Neuronal stem cell (in vitro differentiated cells): ENCODE measurements at regions not wholly inside any gene's neighbourhood (a gene's known extent, or its start where the extent isn't known, plus 50 kb on each side); places are given as distances from the start of the nearest gene placed in this dataset.
"Not testable (repeated sequence)": the region's sequence is repeated elsewhere in the genome, so short reads cannot be mapped to it uniquely, and the experiment has no call there.

ENCODE experiments used
- DNase-seq: peaks from one replicate; pipeline ENCODE4 v3.0.0-alpha.2; 2013; ENCODE audit warnings: low spot score
- H2AFZ ChIP-seq: one replicate; pipeline ENCODE4 v1.6.1; 2013; ENCODE audit warnings: mild to moderate bottlenecking, low read length, inconsistent platforms
- H2AK5ac ChIP-seq: 2 replicates; pipeline ENCODE4 v1.6.1; 2013; ENCODE audit warnings: low read depth, mild to moderate bottlenecking, inconsistent platforms, low read length, moderate library complexity, mixed read lengths
- H2BK120ac ChIP-seq: 2 replicates; pipeline ENCODE4 v1.6.1; 2013; ENCODE audit warnings: low read depth, mild to moderate bottlenecking, inconsistent platforms, low read length, moderate library complexity, mixed read lengths
- H2BK12ac ChIP-seq: one replicate; pipeline ENCODE4 v1.6.1; 2013; ENCODE audit warnings: low read length, inconsistent platforms
- H2BK15ac ChIP-seq: 2 replicates; pipeline ENCODE4 v1.6.1; 2013; ENCODE audit warnings: mild to moderate bottlenecking, low read length, inconsistent platforms, mixed read lengths
- H2BK5ac ChIP-seq: one replicate; pipeline ENCODE4 v1.6.1; 2013; ENCODE audit warnings: inconsistent platforms, mild to moderate bottlenecking, low read length, moderate library complexity
- H3K14ac ChIP-seq: one replicate; pipeline ENCODE4 v1.6.1; 2013; ENCODE audit warnings: low read length, inconsistent platforms
- H3K18ac ChIP-seq: 2 replicates; pipeline ENCODE4 v1.6.1; 2013; ENCODE audit warnings: low read length, inconsistent platforms
- H3K23ac ChIP-seq: 2 replicates; pipeline ENCODE4 v1.6.1; 2013; ENCODE audit warnings: low read depth, mild to moderate bottlenecking, mixed read lengths, low read length, inconsistent platforms; ENCODE audit not compliant: poor library complexity
- H3K27ac ChIP-seq: replicated peaks from 3 replicates; pipeline ENCODE4 v1.5.1; 2013; ENCODE audit warnings: low read length, inconsistent platforms
- H3K27me3 ChIP-seq, 3 experiments: 2 replicates each; pipeline ENCODE4 v1.6.1; 2013; ENCODE audit warnings: low read length in 3 of 3, mild to moderate bottlenecking in 2 of 3, inconsistent platforms in 1 of 3, low read depth in 1 of 3, mixed read lengths in 1 of 3, moderate library complexity in 1 of 3; ENCODE audit not compliant: control insufficient read depth in 3 of 3, insufficient read depth in 3 of 3
- H3K36me3 ChIP-seq, 2 donors: replicated peaks in 1 of 2; 2 replicates each; pipeline ENCODE4 v1.6.1; 2013; ENCODE audit warnings: low read length in 2 of 2; ENCODE audit not compliant: control insufficient read depth in 2 of 2, insufficient read depth in 2 of 2
- H3K4ac ChIP-seq: 2 replicates; pipeline ENCODE4 v1.6.1; 2013; ENCODE audit warnings: inconsistent platforms, mild to moderate bottlenecking, low read length, moderate library complexity
- H3K4me1 ChIP-seq, 2 donors: 1 replicate in 1 of 2; 2 replicates in 1 of 2; pipeline ENCODE4 v1.6.1; 2013; ENCODE audit warnings: low read length in 2 of 2, low read depth in 1 of 2; ENCODE audit not compliant: control insufficient read depth in 2 of 2, insufficient read depth in 1 of 2
- H3K4me2 ChIP-seq: one replicate; pipeline ENCODE4 v1.6.1; 2013; ENCODE audit warnings: mild to moderate bottlenecking, low read length, inconsistent platforms; ENCODE audit not compliant: insufficient read depth, poor library complexity, severe bottlenecking
- H3K4me3 ChIP-seq, 2 donors: 2 replicates each; pipeline ENCODE4 v1.5.1; 2013; ENCODE audit warnings: low read length in 2 of 2, mild to moderate bottlenecking in 2 of 2, inconsistent platforms in 1 of 2, moderate library complexity in 1 of 2
- H3K79me1 ChIP-seq: one replicate; pipeline ENCODE4 v1.6.1; 2013; ENCODE audit warnings: low read depth, mild to moderate bottlenecking, inconsistent platforms, low read length, moderate library complexity
- H3K9ac ChIP-seq: one replicate; pipeline ENCODE4 v1.6.1; 2013; ENCODE audit warnings: mild to moderate bottlenecking, low read depth, low read length, inconsistent platforms; ENCODE audit not compliant: poor library complexity
- H3K9me3 ChIP-seq, 2 donors: replicated peaks in 1 of 2; 2 replicates each; pipeline versions ENCODE3 to v1.6.1; 2013; ENCODE audit warnings: low read length in 2 of 2, mild to moderate bottlenecking in 2 of 2, inconsistent platforms in 1 of 2, low read depth in 1 of 2, mixed read lengths in 1 of 2, moderate library complexity in 1 of 2; ENCODE audit not compliant: control insufficient read depth in 2 of 2, insufficient read depth in 1 of 2
- H4K8ac ChIP-seq: one replicate; pipeline ENCODE4 v1.6.1; 2013; ENCODE audit warnings: low read depth, mild to moderate bottlenecking, inconsistent platforms, low read length, moderate library complexity
- H4K91ac ChIP-seq: one replicate; pipeline ENCODE4 v1.6.1; 2013; ENCODE audit warnings: low read length, low read depth, mild to moderate bottlenecking, inconsistent platforms; ENCODE audit not compliant: poor library complexity
- WGBS, 2 donors: extraction: QIAGEN DNeasy Blood & Tissue Kit; methylation state at CpG; one replicate each; pipeline ENCODE4 v1.1.7; 2013; ENCODE audit warnings: missing lambda C conversion rate in 2 of 2, mixed read lengths in 1 of 2; ENCODE audit not compliant: insufficient read length in 2 of 2, insufficient replicate concordance in 1 of 2; ENCODE audit errors: extremely low coverage in 2 of 2; 5-methylcytosine and 5-hydroxymethylcytosine counted together

DNA sequence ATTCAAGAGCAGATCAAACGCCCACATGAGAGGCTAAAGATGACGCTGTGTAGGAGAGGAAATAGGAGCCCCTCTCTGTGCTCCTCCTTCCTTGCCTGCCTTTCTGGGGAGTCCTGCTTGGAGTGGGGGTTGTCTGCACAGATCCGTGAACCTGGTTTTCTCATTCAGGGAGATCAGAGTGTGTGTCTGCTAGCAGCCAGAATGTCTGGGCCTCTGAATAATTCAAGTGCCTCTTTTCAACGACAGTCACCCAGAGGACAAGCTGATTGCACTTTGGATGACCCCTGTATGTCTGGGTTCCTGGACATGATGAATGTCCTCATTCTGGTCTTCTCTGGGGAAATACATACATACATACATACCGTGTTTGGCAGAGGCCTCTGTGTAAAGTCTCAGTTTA lies 592.5 kb upstream of the B3GAT1 start:
- Histone ChIP-seq H3K36me3 (no peaks in the 10 kb centered on the region), H3K4me1 (peaks cover 0 to 16% of the 10 kb centered on the region in 2 donors), H2BK5ac (no peak overlapping the region), H3K4me2 (no peak overlapping the region), H3K14ac (no peak overlapping the region), H2AFZ (no peak overlapping the region), H3K9me3 (no peaks in the 10 kb centered on the region), H3K4me3 (no peak overlapping the region), H2AK5ac (no peak overlapping the region), H3K9ac (no peak overlapping the region), H2BK12ac (no peak overlapping the region), H2BK15ac (no peak overlapping the region), H3K27me3 (no peaks in the 10 kb centered on the region), H3K23ac (no peak overlapping the region), H4K91ac (no peak overlapping the region), H3K18ac (no peak overlapping the region), H3K27ac (no peak overlapping the region), H2BK120ac (no peak overlapping the region), H3K4ac (no peak overlapping the region), H4K8ac (no peak overlapping the region), H3K79me1 (no peaks in the 10 kb centered on the region)
- no CpG with 5 or more reads among the region's 5 CpGs for WGBS, 2 donors
- no peak for DNase-seq

DNA sequence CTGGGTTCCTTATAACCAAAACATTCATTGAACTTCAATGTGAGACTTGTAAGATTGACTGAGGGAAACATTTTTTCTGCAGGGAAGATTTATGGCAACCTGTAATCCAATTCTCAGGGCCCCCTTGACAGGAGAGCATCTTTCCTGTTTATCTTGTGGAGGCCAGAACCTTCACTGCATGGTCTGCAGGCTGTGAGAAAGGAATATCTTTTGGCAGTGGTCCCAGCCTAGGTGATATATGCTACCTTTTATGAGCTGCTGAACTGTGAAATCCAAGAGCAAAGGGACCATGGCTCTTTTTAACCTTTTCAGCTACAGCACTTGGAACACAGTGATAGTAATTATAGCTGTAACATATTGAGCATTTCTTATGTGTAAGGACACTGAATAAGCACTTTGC lies 590.2 kb upstream of the B3GAT1 start:
- no peak overlapping the region for H4K91ac ChIP-seq
- DNase-seq, result no peak

DNA sequence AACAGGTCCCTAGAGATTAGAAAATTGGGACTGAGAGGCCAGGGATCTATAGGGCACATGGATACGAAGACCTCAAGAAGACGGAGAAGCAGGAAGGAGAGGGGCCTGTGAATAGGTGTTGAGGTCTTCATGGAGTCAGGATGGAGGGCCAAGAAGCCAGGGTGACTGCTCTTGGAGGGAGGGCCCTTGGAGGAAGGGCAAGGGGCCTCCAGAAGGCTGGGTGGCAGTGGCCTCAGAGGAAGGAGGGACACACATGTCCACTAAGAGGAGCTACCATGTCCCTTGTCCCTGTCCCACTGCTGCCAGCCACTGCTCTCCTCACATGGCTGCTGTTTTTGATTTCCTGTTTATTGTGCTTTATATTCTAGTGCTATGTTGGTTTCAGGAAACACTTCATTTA lies 589.5 kb upstream of the B3GAT1 start:
- Histone ChIP-seq H3K9ac (peak overlapping the region; percentile 44), H2BK120ac (no peak overlapping the region), H2BK5ac (no peak overlapping the region), H4K8ac (no peak overlapping the region), H2BK12ac (no peak overlapping the region), H3K27ac (no peak overlapping the region), H3K79me1 (no peaks in the 10 kb centered on the region), H3K4me2 (no peak overlapping the region), H3K27me3 (no peaks in the 10 kb centered on the region), H3K18ac (peak overlapping the region; percentile 54), H4K91ac (no peak overlapping the region), H3K4ac (no peak overlapping the region), H3K4me1 (peaks cover 0 to 8% of the 10 kb centered on the region in 2 donors), H3K36me3 (no peaks in the 10 kb centered on the region), H3K9me3 (no peaks in the 10 kb centered on the region), H2AFZ (no peak overlapping the region), H2AK5ac (no peak overlapping the region), H2BK15ac (no peak overlapping the region), H3K14ac (no peak overlapping the region), H3K4me3 (no peak overlapping the region), H3K23ac (no peak overlapping the region)
- DNase-seq, result no peak
- WGBS, 2 donors, result no CpG with 5 or more reads among the region's 2 CpGs

More for the DNA sequence above, 590.2 kb upstream of the B3GAT1 start:
- Histone ChIP-seq H3K36me3 (no peaks in the 10 kb centered on the region), H3K9ac (no peak overlapping the region), H3K79me1 (no peaks in the 10 kb centered on the region), H2BK120ac (no peak overlapping the region), H3K4ac (no peak overlapping the region), H2AK5ac (no peak overlapping the region), H3K27ac (no peak overlapping the region), H3K4me3 (no peak overlapping the region), H3K14ac (no peak overlapping the region), H3K23ac (no peak overlapping the region), H4K8ac (no peak overlapping the region), H3K18ac (no peak overlapping the region), H2BK5ac (no peak overlapping the region), H2AFZ (no peak overlapping the region), H2BK12ac (no peak overlapping the region), H3K27me3 (no peaks in the 10 kb centered on the region), H3K9me3 (no peaks in the 10 kb centered on the region), H3K4me2 (no peak overlapping the region), H3K4me1 (peaks cover 0 to 12% of the 10 kb centered on the region in 2 donors), H2BK15ac (no peak overlapping the region)

DNA sequence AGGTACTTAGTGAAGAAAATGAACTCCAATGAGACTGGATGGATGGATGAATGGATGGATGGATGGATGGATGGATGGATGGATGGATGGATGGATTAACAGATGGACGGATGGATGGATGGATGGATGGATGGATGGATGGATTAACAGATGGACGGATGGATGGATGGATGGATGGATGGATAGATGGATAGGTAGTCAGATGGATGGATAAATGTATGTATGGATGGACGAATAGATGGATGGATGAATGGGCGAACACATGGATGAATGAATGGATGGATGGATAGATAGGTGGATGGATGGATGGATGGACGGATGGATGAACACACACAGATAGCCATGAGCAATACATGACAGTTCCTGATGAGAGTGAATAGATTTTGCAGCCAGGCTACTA lies 589.0 kb upstream of the B3GAT1 start:
- not testable (repeated sequence) for H3K14ac ChIP-seq, H3K27ac ChIP-seq, H2BK15ac ChIP-seq, H3K9ac ChIP-seq, H2BK120ac ChIP-seq, H4K8ac ChIP-seq, H3K36me3 ChIP-seq, H3K9me3 ChIP-seq, H2AK5ac ChIP-seq, H4K91ac ChIP-seq, H2BK12ac ChIP-seq, H3K23ac ChIP-seq, H3K79me1 ChIP-seq, H3K4me2 ChIP-seq, H3K4me3 ChIP-seq, H2AFZ ChIP-seq, H3K4me1 ChIP-seq, H3K27me3 ChIP-seq, H3K18ac ChIP-seq, H2BK5ac ChIP-seq, DNase-seq, H3K4ac ChIP-seq
- 100% methylated on average over 1 of the region's 5 CpGs; no CpG with 5 or more reads in 1 of the 2 donors for WGBS, 2 donors
